SKM-1 treated with dmso at 0.1 percent for 144 hours (cell line): ENCODE measurements at regions not wholly inside any gene's neighbourhood (a gene's known extent, or its start where the extent isn't known, plus 50 kb on each side); places are given as distances from the start of the nearest gene placed in this dataset.
"Not testable (repeated sequence)": the region's sequence is repeated elsewhere in the genome, so short reads cannot be mapped to it uniquely, and the experiment has no call there.

Experiments
- DNase-seq: peaks from one replicate; lab custom pipeline; 2025; ENCODE audit not compliant: unreplicated experiment; lab: John Stamatoyannopoulos, UW

GRCh38 chr4:8722556-8722955 is 130.0 kb downstream of the CPZ start:
- no peak for DNase-seq

DNA sequence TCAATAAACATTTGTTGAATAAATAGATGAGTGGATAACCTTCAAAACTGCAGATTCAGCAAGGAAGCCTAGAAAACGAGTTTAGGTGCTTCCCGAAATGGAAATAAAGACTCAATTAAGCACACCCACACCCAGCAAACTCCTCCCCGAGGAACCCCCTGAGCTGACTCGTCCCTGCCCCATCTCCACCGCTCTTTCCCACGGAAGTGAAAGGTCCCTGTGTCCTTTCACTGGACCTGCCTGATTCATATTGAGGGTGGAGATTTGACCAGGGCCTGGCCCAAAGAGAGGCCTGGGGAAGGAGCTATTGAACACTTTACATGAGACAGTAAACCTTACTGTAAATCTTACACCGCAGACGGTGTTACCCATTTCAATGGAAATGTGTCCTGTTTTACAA is 129.1 kb downstream of the CPZ start:
- DNase-seq: no peak

GRCh38 chr4:8719421-8719820 is 126.9 kb downstream of the CPZ start:
- DNase-seq: no peak

DNA sequence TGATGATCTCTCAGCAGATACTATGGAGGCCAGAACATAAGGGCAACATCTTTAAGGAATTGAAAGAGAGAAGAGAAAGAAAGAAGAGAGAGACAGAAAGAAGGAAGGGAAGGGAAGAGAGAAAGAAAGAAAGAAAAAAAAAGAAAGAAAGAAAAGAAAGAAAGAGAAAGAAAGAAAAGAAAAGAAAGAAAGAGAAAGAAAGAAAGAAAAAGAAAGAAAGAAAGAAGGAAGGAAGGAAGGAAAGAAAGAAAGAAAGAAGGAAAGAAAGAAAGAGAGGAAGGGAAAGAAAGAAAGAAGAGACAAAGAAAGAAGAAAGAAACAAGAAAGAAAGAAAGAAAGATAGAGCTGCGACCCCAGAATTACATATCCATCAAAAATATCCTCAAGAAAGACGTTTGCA is 124.9 kb downstream of the CPZ start:
- DNase-seq: not testable (repeated sequence)

GRCh38 chr4:8710946-8711345 is 118.4 kb downstream of the CPZ start:
- DNase-seq: no peak

- no peak for DNase-seq
These were observed 117.9 kb downstream of the CPZ start for GRCh38 chr4:8710416-8710815.

- no peak for DNase-seq
These were observed 117.3 kb downstream of the CPZ start for GRCh38 chr4:8709729-8710360.

- DNase-seq: no peak
These were observed 116.6 kb downstream of the CPZ start for GRCh38 chr4:8709050-8709728.

GRCh38 chr4:8708401-8709021 is 115.9 kb downstream of the CPZ start:
- DNase-seq: no peak

DNA sequence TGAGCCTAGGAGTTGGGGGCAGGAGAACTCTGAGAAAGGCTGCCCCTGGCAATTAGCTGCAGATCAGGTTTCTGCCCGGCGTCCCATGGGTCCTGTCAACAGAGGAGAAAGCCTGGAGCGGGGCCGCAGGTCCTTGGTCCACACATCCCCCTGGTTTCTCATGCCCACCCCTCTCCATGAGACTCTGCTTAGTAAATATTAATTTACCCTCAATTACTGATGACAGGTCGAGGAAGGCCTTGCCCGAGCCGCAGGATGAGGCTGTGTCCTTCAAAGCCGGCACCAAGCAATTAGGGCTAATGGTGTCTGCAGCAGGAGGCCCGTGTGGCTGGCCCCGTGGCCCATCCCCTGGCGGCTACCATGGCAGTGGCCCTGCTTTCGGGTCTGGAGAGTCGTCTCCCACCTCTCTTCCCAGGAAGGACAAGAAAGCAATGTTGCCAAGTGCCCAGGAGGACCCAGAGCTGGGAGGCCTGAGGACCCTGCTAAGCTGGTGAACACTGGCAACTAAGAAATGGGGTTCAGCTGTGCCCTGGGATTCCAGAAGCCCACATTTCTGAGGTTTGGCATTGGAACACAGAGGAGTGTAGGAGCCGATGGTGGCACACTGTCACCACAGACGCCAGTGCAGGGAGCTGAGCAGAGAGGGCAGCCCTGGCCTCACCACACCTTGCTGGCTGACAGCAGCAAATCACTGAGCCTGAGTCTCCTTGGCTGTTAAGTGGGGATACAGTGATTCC is 114.6 kb downstream of the CPZ start:
- DNase-seq: no peak

DNA sequence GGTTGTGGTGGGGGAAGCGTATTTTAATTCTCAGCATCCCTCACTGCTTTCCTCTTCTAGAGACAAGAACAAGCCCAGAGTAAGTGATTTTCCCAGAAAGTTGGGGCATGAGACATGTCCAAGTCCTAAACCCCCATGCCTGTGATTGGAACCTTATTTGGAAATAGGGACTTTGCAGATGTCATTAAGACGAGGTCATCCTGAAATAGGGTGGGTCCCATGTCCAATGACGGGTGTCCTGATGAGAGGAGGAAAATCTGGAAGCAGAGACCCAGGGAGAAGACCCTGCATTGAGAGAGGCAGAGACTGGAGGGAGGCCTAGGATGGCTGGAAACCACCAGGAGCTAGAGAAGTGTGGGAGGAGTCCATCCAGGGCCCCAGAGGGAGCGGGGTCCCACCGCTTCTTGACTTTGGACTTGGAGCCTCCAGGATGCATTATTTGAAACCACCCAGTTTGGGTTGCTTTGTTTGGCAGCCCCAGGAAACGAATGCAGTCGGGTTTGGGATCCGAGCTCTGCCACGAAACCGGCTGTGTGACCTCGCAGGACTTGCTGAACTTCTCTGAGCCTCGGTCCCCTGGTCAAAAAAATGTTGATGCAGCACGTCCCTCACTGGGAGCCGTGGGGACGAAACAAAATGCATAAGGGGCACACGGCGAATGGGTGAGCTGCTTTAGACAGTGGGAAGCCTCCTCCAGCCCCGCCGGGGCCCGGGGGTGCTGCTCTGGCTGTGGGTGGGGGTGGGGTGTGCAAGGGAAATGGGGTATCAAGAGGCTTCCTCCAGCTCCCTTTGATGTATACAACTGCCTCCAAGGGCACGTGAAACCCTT is 113.9 kb downstream of the CPZ start:
- DNase-seq: no peak

- DNase-seq: no peak
These were observed 112.9 kb downstream of the CPZ start for GRCh38 chr4:8705161-8706145.

DNA sequence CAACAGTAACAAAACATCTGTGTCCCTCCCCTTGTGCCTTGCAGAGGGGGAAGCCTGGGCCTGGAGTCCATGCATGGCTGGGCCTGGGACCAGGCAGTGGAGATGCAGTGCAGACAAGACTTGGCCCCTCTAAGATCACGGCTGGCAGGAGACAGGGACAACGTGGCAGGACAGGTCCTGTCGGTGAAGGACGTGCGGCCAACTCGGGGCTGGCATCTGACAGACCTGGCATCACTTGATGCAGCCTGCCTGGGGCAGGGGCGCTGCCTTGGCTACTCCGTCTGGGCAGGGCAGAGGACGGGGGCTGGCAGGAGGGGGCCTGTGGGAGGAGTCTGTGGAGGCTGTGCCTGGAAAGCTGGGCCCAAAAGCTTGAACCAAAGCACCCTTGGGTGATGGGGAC is 112.1 kb downstream of the CPZ start:
- DNase-seq: no peak

DNA sequence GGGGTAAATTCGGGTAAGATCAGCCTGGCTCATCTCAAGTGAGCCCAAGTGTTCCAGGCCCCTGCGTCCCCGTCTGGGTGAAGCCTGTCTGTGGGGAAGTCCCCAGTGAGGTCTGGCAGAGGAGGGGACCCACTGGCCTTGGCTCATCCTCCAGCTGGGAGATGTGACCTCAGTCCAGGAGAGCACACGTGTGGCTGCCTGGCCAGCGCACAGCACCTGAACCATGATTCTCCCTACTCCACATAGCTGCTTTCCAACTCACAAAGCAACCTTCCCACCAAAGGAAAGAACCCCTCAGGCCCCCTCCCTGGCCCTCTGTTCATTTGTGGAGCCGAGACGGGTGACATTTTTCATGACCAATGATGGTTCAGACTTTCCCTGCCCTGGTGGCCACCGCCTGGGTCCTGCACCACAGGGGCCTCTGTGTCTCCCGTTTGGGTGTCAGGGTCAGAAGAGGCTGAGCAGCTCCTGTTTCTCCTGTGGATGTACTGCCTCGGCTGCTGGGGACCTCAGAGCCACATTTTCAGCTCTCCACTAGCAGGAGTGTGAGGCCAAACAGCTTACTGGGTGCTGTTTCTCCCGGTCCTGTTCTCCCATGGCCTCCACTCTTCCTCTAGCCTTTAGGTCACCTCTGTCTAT is 111.4 kb downstream of the CPZ start:
- DNase-seq: no peak

DNA sequence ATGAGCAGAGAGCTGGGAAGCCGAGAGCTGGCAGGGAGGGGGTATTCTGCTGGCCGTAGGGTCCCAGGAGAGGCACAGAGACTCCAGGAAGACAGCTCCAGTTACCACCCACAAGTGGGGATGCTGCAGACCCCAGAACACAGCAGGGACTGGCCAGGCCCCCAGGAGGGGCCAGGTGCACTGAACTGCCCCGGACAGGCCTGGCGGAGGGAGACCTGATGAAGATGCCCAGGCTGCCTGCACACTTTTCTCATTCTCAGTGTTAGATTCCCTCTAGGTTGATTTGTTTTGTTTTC is 110.8 kb downstream of the CPZ start:
- DNase-seq: no peak

- no peak for DNase-seq
These were observed 110.2 kb downstream of the CPZ start for GRCh38 chr4:8702516-8703400.

- DNase-seq: no peak
These were observed 109.5 kb downstream of the CPZ start for GRCh38 chr4:8702020-8702495.
